NCI-H1694 treated with DMSO at 0.1 percent for 48 hours (cell line): ENCODE measurements at regions not wholly inside any gene's neighbourhood (a gene's known extent, or its start where the extent isn't known, plus 50 kb on each side); places are given as distances from the start of the nearest gene placed in this dataset.
"Not testable (repeated sequence)": the region's sequence is repeated elsewhere in the genome, so short reads cannot be mapped to it uniquely, and the experiment has no call there.

Experiments
- DNase-seq: peaks from one replicate; lab custom pipeline; 2025; lab: John Stamatoyannopoulos, UW

GRCh38 chr18:60062831-60063230 is 163.0 kb downstream of the PMAIP1 start:
- not testable (repeated sequence) for DNase-seq

GRCh38 chr18:60062396-60062795 is 162.6 kb downstream of the PMAIP1 start:
- DNase-seq = no peak

DNA sequence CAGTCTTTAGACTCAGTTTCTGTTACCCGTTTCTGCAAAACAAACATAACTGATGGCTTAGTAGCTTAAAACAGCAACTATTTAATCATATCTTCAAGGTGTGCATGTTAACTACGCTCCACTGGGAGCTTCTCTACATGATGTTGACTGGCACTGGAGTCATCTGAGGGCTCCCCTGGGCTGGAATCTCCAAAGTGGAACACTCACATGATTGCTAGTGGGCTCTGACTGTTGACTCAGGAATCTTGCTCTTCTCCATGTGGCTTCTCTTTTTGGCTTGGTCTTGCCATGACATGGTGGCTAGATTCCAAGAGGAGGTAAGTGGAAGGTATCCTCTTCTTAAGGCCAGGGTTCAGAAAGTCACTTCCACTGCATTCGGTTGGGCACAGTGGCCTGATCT is 160.8 kb downstream of the PMAIP1 start:
- DNase-seq = no peak

- DNase-seq = no peak
These were observed 160.2 kb downstream of the PMAIP1 start for GRCh38 chr18:60060026-60060425.

- no peak for DNase-seq
These were observed 159.4 kb downstream of the PMAIP1 start for GRCh38 chr18:60059216-60059615.

DNA sequence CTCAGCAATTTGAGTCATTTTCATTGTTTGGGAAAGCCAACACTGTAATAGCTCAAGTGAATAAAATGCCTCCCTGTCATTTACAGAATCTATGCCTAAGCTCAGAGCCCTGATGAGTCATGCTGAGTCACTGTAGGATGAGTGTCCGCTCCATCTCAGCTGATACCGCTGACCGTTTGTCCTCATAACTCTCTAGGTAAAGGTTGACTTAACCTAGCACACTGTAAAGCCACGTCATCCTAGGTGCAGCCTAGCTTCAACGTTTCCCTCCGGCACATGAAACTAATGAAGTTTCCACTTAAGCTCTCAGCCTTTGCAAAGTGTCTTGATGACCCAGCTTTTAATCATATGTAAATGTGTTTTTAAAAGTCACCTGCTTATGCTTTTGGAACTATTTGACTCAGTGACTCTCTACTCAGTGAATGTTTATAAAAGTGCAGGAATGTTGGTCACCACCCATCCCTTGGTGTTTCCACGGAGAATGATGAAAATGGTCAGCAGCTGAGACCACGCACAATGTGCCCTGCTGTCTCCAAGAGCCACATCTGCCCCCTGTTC is 154.0 kb downstream of the PMAIP1 start:
- DNase-seq = no peak

DNA sequence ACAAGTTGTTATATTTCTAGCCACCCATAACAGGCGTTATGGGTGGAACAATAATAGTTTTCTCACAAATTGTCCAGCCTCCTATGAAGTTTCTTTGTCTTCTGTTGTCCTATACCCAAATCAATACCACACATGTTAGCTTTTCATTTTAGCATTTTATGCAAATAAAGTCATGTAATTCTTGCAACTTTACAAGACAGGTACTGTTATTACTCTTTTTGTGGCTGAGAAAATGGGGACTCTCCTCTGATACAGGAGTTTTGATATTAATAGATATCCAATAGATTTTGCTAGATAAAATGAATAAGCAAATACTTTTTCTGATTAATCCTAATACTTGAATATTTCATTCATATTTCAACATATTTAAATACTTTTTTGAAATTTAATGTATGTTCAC is 151.0 kb downstream of the PMAIP1 start:
- no peak for DNase-seq

DNA sequence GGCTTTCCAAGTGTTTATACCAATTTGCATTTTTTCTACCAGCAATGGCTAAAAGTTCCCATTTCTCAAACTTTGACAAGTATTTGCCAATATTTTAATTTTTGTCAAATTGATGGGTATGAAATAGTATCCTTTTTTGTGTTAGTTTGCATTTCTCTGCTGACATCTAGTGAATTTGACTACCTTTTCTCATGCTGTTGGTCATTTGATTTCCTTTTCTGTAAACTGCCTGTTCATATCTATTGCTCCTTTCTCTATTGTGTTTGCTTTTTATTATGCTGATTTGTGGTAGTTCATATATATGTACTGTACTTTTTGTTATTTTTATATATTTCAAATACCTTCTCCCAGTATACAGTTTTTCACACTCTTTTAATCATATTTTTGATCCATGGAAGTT is 149.4 kb downstream of the PMAIP1 start:
- DNase-seq = no peak

GRCh38 chr18:60047556-60047955 is 147.8 kb downstream of the PMAIP1 start:
- no peak for DNase-seq

- DNase-seq = no peak
These were observed 144.7 kb downstream of the PMAIP1 start for GRCh38 chr18:60044290-60045006.

GRCh38 chr18:60040971-60041370 is 141.2 kb downstream of the PMAIP1 start:
- no peak for DNase-seq

DNA sequence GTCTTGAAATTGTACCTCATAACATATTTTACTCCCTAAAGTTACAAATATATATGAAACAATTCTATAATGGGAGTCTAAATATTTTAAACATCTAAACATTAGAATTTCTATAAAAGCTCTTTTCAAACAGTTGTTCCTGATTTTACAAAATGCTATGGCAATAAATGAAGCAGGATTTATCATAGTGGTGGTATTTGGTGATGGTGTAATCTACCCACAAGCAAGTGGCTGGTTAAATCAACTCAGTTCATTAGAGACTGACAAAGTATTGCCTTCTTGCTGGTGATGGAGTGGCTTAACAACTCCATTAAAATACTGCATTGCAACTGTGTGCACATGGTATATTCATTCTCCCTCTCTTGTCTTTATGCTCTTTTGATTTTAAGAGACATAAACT is 138.9 kb downstream of the PMAIP1 start:
- no peak for DNase-seq

- no peak for DNase-seq
These were observed 127.6 kb downstream of the PMAIP1 start for GRCh38 chr18:60027397-60027796.

- no peak for DNase-seq
These were observed 125.1 kb downstream of the PMAIP1 start for GRCh38 chr18:60024857-60025256.

DNA sequence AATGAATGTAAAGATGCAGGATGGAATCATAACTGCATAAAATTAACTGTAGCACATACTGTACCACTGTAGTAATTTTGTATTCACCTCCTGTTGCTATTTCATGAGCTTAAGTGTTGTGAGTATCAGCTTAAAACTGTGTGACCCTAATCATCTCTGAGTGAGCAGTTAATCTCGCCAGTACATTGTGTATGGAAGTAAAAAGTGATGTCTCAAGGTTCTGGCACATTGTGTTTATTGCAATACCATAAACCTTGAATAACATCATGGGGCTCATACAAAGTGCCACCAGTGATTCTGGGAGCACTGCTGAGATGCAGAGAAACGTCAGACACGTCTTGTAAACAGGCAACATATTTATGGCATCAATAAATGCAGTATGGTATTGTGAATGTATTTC is 124.5 kb downstream of the PMAIP1 start:
- DNase-seq = no peak

DNA sequence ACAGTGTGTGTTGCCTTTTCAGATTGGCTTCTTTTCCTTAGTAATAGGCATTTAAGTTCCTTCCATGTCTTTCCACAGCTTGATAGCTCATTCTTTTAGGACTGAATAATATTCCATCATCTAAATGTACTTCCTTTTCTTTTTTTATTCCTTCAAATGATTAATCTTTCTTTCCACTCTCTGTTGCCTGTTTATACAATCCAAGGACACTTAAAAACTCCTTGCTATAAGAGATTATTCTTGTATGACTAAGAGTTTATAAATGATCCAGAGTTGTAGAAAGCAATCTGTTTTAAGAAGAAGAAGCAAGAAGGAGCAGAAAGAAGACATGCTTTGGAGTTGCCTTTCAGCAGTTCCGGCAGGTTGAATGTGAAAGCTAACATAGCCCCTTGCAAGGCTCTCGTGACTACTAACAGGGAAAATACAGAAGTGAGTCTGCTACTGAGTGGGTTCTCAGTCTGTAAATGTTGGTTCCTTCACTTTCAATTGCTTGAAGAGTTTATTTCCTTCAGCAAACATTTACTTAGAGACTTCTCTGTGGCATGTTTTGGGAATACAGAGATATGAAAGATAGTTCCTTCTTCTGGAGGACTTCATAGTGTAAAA is 123.0 kb downstream of the PMAIP1 start:
- no peak for DNase-seq

DNA sequence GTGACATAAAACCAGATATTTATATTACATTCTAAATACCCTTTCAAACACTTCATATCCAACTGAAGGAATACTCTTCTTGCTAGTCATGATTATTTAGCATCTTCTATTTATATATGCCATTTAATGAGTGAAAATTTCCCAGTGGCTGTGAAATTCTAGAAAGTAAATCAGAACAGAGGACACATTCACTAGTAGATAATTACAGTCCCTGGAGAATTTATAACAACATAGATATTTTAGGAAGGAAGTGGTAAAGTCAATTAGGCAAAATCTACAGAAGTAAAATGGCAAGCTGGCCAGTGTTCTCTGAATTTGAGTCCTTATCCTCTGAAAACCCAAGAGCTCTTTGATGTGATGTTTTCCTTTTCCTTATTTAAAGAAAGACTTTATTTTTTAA is 121.8 kb downstream of the PMAIP1 start:
- no peak for DNase-seq

DNA sequence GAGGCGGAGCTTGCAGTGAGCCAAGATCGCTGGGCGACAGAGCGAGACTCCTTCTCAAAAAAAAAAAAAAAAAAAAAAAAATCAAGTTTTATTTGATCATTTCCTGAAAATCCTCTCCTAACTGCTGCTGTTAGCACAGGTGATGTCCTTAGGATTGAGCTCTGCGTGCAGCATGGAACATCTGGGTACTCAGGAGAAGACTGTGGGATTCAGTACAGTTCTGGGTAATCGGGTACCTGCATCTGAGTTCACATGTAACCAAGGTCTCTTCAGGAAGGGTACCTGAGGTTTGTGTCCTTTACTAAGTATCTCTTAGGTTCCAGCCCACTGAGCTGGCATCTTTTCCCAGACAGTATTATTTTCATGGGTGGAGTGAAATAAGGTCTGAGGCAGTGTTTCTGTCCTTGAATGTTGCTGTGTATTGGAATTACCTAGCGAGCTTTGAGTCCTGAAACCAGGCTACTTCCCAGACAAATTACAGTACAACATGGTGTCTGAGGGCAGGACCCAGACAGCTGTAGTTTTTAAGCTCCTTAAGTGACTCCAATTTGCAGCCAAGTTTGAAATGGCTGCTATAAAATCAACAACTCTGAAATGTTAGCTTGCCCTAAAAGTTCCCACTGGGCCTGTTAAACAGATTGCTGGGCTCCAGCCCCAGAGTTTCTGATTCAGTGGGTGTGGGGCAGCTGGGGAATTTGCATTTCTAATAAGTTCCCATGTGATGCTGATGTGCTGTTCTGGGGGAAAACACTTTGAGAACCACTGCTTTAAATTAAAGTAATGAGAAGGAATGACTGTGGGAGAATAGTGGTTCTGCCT is 120.5 kb downstream of the PMAIP1 start:
- DNase-seq = no peak

- DNase-seq = no peak
These were observed 119.7 kb downstream of the PMAIP1 start for GRCh38 chr18:60019463-60019840.

- no peak for DNase-seq
These were observed 119.0 kb downstream of the PMAIP1 start for GRCh38 chr18:60018618-60019462.

- DNase-seq = not testable (repeated sequence)
These were observed 118.3 kb downstream of the PMAIP1 start for GRCh38 chr18:60018134-60018533.

GRCh38 chr18:60017371-60017770 is 117.6 kb downstream of the PMAIP1 start:
- DNase-seq = no peak
